CD4-positive, alpha-beta T cell treated with Interleukin-21 for 1 hour (primary cell): ENCODE measurements at regions not wholly inside any gene's neighbourhood (a gene's known extent, or its start where the extent isn't known, plus 50 kb on each side); places are given as distances from the start of the nearest gene placed in this dataset.
A peak's percentile ranks its signal among the peaks of the same experiment; 100 is the strongest.
"Not testable (repeated sequence)": the region's sequence is repeated elsewhere in the genome, so short reads cannot be mapped to it uniquely, and the experiment has no call there.

Experiments
- DNase-seq: peaks from one replicate; pipeline ENCODE4 v3.0.0-alpha.2; 2020

- no peak for DNase-seq
These were observed 168.2 kb downstream of the TBC1D2B start for GRCh38 chr15:77909182-77909940.

GRCh38 chr15:77908752-77909111 is 168.8 kb downstream of the TBC1D2B start:
- DNase-seq: not testable (repeated sequence)

- peak; percentile 8 for DNase-seq
These were observed 169.4 kb downstream of the TBC1D2B start for GRCh38 chr15:77907824-77908751.

GRCh38 chr15:77906062-77906990 is 171.2 kb downstream of the TBC1D2B start:
- not testable (repeated sequence) for DNase-seq

GRCh38 chr15:77905301-77905920 is 172.1 kb downstream of the TBC1D2B start:
- DNase-seq: no peak

- no peak for DNase-seq
These were observed 172.6 kb downstream of the TBC1D2B start for GRCh38 chr15:77904901-77905300.

GRCh38 chr15:77904436-77904821 is 173.1 kb downstream of the TBC1D2B start:
- no peak for DNase-seq

GRCh38 chr15:77903761-77904435 is 173.6 kb downstream of the TBC1D2B start:
- not testable (repeated sequence) for DNase-seq

- not testable (repeated sequence) for DNase-seq
These were observed 174.4 kb downstream of the TBC1D2B start for GRCh38 chr15:77902921-77903760.

- no peak for DNase-seq
These were observed 175.4 kb downstream of the TBC1D2B start for GRCh38 chr15:77901921-77902750.

GRCh38 chr15:77901251-77901881 is 176.1 kb downstream of the TBC1D2B start:
- no peak for DNase-seq

- peak; percentile 19 for DNase-seq
These were observed 177.1 kb downstream of the TBC1D2B start for GRCh38 chr15:77900331-77900963.

- DNase-seq: not testable (repeated sequence)
These were observed 177.7 kb downstream of the TBC1D2B start for GRCh38 chr15:77899776-77900175.

- no peak for DNase-seq
These were observed 178.4 kb downstream of the TBC1D2B start for GRCh38 chr15:77898811-77899730.

- no peak for DNase-seq
These were observed 179.6 kb downstream of the TBC1D2B start for GRCh38 chr15:77897896-77898406.

- not testable (repeated sequence) for DNase-seq
These were observed 180.2 kb downstream of the TBC1D2B start for GRCh38 chr15:77897113-77897895.
